Activated CD8-positive, alpha-beta memory T cell treated with anti-CD3 and anti-CD28 coated beads, Interleukin-2, amount 50 U/mL, for 24 hours (primary cell): ENCODE measurements at regions not wholly inside any gene's neighbourhood (a gene's known extent, or its start where the extent isn't known, plus 50 kb on each side); places are given as distances from the start of the nearest gene placed in this dataset.

Source experiments
- DNase-seq: peaks from one replicate; pipeline ENCODE4 v3.0.0-alpha.2; 2020; ENCODE audit errors: extremely low read depth

- no peak for DNase-seq
These were observed 503.9 kb upstream of the NR2F2 start for GRCh38 chr15:95826412-95827195.

- no peak for DNase-seq
These were observed 501.4 kb upstream of the NR2F2 start for GRCh38 chr15:95829062-95829461.

- no peak for DNase-seq
These were observed 500.2 kb upstream of the NR2F2 start for GRCh38 chr15:95830281-95830680.

GRCh38 chr15:95832668-95833067, 497.8 kb upstream of the NR2F2 start:
- no peak for DNase-seq

GRCh38 chr15:95834028-95834804, 496.3 kb upstream of the NR2F2 start:
- no peak for DNase-seq

GRCh38 chr15:95836536-95836935, 494.0 kb upstream of the NR2F2 start:
- DNase-seq, result no peak

- no peak for DNase-seq
These were observed 493.0 kb upstream of the NR2F2 start for GRCh38 chr15:95837341-95838004.

GRCh38 chr15:95839367-95839782, 491.1 kb upstream of the NR2F2 start:
- DNase-seq, result no peak

- no peak for DNase-seq
These were observed 490.5 kb upstream of the NR2F2 start for GRCh38 chr15:95840004-95840403.

GRCh38 chr15:95840855-95841254, 489.6 kb upstream of the NR2F2 start:
- no peak for DNase-seq

GRCh38 chr15:95842576-95842975, 487.9 kb upstream of the NR2F2 start:
- no peak for DNase-seq

- no peak for DNase-seq
These were observed 487.1 kb upstream of the NR2F2 start for GRCh38 chr15:95843241-95843910.

- DNase-seq, result no peak
These were observed 484.5 kb upstream of the NR2F2 start for GRCh38 chr15:95845862-95846515.

- DNase-seq, result no peak
These were observed 482.4 kb upstream of the NR2F2 start for GRCh38 chr15:95848126-95848525.

GRCh38 chr15:95850837-95851236, 479.7 kb upstream of the NR2F2 start:
- no peak for DNase-seq

- no peak for DNase-seq
These were observed 477.1 kb upstream of the NR2F2 start for GRCh38 chr15:95853350-95853749.

GRCh38 chr15:95857124-95857757, 473.3 kb upstream of the NR2F2 start:
- no peak for DNase-seq

GRCh38 chr15:95857758-95858157, 472.7 kb upstream of the NR2F2 start:
- DNase-seq, result no peak

GRCh38 chr15:95860406-95860805, 470.1 kb upstream of the NR2F2 start:
- DNase-seq, result no peak

GRCh38 chr15:95864467-95864886, 466.0 kb upstream of the NR2F2 start:
- DNase-seq, result no peak

- no peak for DNase-seq
These were observed 465.2 kb upstream of the NR2F2 start for GRCh38 chr15:95865330-95865739.
